ENCODE measurements at regions not wholly inside any gene's neighbourhood (a gene's known extent, or its start where the extent isn't known, plus 50 kb on each side); places are given as distances from the start of the nearest gene placed in this dataset.
A peak's percentile ranks its signal among the peaks of the same experiment; 100 is the strongest.

DNA sequence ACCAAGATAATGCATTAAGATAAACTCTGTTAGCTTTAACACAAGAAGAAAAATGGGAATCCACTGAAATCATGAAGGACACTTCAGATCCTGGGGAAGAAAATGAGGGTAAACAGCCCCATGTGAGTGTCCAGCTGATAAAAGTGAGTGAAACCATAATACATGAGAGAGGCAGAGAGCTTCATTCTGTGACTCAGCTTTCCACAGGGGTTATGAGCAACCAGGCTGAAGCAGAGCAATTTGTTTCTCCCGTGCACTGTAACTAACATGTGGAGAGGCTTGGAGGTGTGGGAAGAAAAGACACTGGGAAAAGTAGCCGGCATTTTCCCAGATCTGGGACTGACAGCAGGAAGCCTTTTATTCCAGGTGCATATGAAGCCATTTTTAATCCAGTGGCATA is 971.7 kb downstream of the ANKRD7 start:
- Histone ChIP-seq H3K27me3 (no peaks in the 10 kb centered on the region), H3K9me3 (no peaks in the 10 kb centered on the region), H3K27ac (no peak overlapping the region), H3K4me1 (no peaks in the 10 kb centered on the region), H3K4me3 (no peak overlapping the region), H3K36me3 (no peaks in the 10 kb centered on the region)
- no peak for DNase-seq (ENCODE audit: extremely low spot score in 2 of 2)
- intact Hi-C loops (cut with DNase I), result no loop called here
- TF ChIP-seq POLR2A (IDR thresholded peaks at IDR 0.05) (no peak), POLR2AphosphoS5 (IDR thresholded peaks at IDR 0.05; ENCODE audit: insufficient read depth in 1 of 2, low read depth in 1 of 2) (no peak)

DNA sequence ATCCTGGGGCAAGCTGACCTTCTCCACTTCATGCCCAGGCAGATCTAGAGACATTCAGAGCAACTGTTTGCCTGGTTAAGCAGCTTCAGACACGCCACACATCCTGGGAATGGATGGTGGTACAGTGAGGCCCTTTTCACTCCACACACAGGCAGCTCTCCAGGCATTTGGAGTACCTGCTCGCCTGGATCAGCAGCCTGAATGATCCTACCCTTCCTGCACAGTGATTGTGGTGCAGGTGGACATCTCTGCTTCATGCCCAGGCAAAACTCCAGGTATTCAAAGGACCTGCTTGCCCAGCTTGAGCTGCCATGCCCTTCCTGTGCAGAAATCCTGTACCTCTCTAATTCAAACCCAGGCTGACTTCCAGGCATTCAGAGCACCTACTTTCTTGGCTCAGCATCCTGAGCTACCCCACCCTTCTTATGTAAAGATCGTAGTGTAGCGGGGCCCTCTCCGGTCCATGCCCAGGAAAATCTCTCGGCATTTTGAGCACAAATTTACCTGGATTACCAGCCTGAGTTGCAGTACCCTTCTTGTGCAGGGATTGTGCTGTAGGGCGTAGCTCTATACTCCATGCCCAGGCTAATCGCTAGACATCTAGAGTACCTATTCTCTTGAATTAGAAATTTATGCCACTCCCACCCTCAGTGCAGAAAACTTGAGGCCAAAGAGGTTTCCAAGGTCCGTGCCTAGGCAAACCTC is 972.8 kb downstream of the ANKRD7 start:
- DNase-seq (ENCODE audit: extremely low spot score in 2 of 2), result no peak
- H3K4me3 ChIP-seq, result no peak overlapping the region
- no peaks in the 10 kb centered on the region for H3K9me3 ChIP-seq
- no peaks in the 10 kb centered on the region for H3K27me3 ChIP-seq
- no peak for TF ChIP-seq POLR2AphosphoS5 (IDR thresholded peaks at IDR 0.05; ENCODE audit: insufficient read depth in 1 of 2, low read depth in 1 of 2)
- TF ChIP-seq, protein P1, sequence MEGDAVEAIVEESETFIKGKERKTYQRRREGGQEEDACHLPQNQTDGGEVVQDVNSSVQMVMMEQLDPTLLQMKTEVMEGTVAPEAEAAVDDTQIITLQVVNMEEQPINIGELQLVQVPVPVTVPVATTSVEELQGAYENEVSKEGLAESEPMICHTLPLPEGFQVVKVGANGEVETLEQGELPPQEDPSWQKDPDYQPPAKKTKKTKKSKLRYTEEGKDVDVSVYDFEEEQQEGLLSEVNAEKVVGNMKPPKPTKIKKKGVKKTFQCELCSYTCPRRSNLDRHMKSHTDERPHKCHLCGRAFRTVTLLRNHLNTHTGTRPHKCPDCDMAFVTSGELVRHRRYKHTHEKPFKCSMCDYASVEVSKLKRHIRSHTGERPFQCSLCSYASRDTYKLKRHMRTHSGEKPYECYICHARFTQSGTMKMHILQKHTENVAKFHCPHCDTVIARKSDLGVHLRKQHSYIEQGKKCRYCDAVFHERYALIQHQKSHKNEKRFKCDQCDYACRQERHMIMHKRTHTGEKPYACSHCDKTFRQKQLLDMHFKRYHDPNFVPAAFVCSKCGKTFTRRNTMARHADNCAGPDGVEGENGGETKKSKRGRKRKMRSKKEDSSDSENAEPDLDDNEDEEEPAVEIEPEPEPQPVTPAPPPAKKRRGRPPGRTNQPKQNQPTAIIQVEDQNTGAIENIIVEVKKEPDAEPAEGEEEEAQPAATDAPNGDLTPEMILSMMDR (IDR thresholded peaks at IDR 0.05), result no peak
- TF ChIP-seq POLR2A (IDR thresholded peaks at IDR 0.05), result no peak
- intact Hi-C loops (cut with DNase I), result no loop called here
- no peaks in the 10 kb centered on the region for H3K36me3 ChIP-seq
- H3K4me1 ChIP-seq, result no peaks in the 10 kb centered on the region
- no peak overlapping the region for H3K27ac ChIP-seq

DNA sequence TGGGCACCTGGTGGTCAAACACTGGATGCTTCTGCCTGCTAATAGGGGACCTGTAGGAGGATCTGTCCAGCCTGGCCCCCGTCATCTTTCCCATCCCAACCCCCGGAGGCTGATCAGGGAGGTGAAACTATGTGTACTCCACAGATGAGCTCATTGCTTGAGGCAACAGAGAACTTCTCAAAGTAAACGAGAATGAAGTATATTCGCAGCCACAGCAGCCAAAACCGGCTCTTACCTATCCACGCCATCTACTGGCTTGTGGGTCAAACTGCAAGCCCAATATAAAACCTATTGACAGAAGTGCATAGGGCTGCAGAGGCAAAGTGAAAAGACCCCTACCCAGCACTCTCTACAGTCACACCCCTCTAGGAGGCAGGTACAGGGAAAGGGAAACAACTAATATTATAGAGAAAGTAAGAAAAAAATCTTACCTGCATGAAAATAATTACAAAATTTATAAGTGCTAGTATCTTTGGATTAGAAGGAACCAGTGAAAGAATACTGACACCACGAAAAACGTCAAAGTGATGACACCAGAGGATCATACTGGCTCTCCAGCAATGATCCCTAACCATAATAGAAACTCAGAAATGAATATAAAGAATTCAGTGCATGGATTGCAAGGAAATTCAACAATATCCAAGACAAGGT is 973.5 kb downstream of the ANKRD7 start:
- H3K4me1 ChIP-seq, result no peaks in the 10 kb centered on the region
- no peaks in the 10 kb centered on the region for H3K27me3 ChIP-seq
- TF ChIP-seq POLR2A (IDR thresholded peaks at IDR 0.05) (no peak), POLR2AphosphoS5 (IDR thresholded peaks at IDR 0.05; ENCODE audit: insufficient read depth in 1 of 2, low read depth in 1 of 2) (no peak)
- TF ChIP-seq, protein P1 (IDR thresholded peaks at IDR 0.05), result peak in 1 of 3 experiments; percentile 5
- intact Hi-C loops (cut with DNase I), result no loop called here
- no peak overlapping the region for H3K4me3 ChIP-seq
- DNase-seq (ENCODE audit: extremely low spot score in 2 of 2), result peak in 1 of 2 donors; percentile 72
- H3K9me3 ChIP-seq, result no peaks in the 10 kb centered on the region
- H3K36me3 ChIP-seq, result no peaks in the 10 kb centered on the region
- H3K27ac ChIP-seq, result no peak overlapping the region

DNA sequence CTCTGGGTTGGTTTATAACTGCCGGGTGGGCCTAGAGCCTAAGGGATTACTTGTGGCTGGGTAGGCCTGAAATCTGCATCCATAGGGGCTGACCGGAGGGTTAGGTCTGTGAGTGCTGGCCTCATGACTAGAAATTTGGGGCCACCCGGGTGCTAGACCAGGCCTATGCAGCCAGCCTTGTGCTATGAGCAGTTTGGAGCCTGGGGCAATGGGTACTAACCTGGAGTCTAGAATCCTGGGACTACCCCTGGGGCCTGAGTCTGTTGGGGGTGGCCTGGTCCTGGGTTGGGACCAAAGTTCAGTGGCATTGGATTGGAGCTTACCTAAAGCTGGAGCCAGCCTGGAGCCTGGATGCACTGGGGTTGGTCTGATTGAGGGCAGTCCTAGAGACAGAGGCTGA is 995.2 kb downstream of the ANKRD7 start:
- Histone ChIP-seq H3K4me1 (no peaks in the 10 kb centered on the region), H3K27me3 (no peaks in the 10 kb centered on the region), H3K36me3 (no peaks in the 10 kb centered on the region), H3K9me3 (no peaks in the 10 kb centered on the region), H3K4me3 (no peak overlapping the region), H3K27ac (no peak overlapping the region)
- TF ChIP-seq POLR2A (IDR thresholded peaks at IDR 0.05) (no peak), POLR2AphosphoS5 (IDR thresholded peaks at IDR 0.05; ENCODE audit: insufficient read depth in 1 of 2, low read depth in 1 of 2) (no peak)
- TF ChIP-seq, protein P1 (IDR thresholded peaks at IDR 0.05), result no peak
- intact Hi-C loops (cut with DNase I), result no loop called here
- no peak for DNase-seq (ENCODE audit: extremely low spot score in 2 of 2)

DNA sequence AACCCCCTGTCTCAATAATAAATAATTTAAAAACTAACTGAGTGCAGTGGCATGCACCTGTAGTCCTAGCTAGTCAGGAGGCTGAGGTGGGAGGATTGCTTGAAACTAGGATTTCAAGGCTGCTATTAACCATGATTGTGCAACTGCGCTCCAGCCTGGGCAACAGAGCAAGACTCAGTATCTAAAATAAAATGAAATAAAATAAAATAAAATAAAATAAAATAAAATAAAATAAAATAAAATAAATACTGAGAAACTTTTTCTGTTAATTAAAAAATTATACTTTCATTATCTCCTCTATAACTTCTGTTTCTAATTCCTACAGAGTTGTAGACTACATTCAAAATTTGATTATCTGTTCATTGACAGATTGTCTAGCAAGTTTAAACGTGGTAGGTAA is 999.4 kb downstream of the ANKRD7 start:
- DNase-seq (ENCODE audit: extremely low spot score in 2 of 2), result no peak
- no peaks in the 10 kb centered on the region for H3K36me3 ChIP-seq
- TF ChIP-seq POLR2AphosphoS5 (IDR thresholded peaks at IDR 0.05; ENCODE audit: insufficient read depth in 1 of 2, low read depth in 1 of 2), result no peak
- TF ChIP-seq POLR2A (IDR thresholded peaks at IDR 0.05), result no peak
- H3K27ac ChIP-seq, result no peak overlapping the region
- intact Hi-C loops (cut with DNase I), result no loop called here
- H3K9me3 ChIP-seq, result no peaks in the 10 kb centered on the region
- H3K27me3 ChIP-seq, result no peaks in the 10 kb centered on the region
- H3K4me3 ChIP-seq, result no peak overlapping the region
- no peaks in the 10 kb centered on the region for H3K4me1 ChIP-seq

DNA sequence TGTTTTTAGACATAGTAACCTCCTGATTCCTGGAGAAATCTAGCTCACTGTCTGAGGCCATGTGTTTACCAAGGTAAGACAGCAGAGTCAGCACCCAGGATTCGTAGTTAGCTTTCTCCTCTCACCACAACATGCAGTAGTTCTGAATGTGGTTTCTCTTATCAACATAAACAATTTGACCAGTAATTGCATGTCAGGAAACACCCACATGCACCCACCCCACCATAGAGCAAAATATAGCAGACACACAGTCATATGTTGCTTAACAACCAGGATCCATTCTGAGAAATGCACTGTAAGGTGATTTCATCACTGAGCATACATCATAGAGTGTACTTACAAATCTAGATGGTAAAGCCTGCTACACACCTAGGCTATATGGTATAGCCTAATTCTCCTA is 1004.0 kb downstream of the ANKRD7 start:
- Histone ChIP-seq H3K4me1 (no peaks in the 10 kb centered on the region), H3K4me3 (no peak overlapping the region), H3K36me3 (no peaks in the 10 kb centered on the region), H3K9me3 (no peaks in the 10 kb centered on the region), H3K27ac (no peak overlapping the region), H3K27me3 (no peaks in the 10 kb centered on the region)
- TF ChIP-seq POLR2A (IDR thresholded peaks at IDR 0.05) (no peak), POLR2AphosphoS5 (IDR thresholded peaks at IDR 0.05; ENCODE audit: insufficient read depth in 1 of 2, low read depth in 1 of 2) (no peak)
- TF ChIP-seq, protein P1 (IDR thresholded peaks at IDR 0.05), result no peak
- intact Hi-C loops (cut with DNase I), result no loop called here
- DNase-seq (ENCODE audit: extremely low spot score in 2 of 2), result no peak

Data from vagina (tissue), 2 donors.